HCT116 (cell line): ENCODE measurements at regions not wholly inside any gene's neighbourhood (a gene's known extent, or its start where the extent isn't known, plus 50 kb on each side); places are given as distances from the start of the nearest gene placed in this dataset.

ENCODE experiments used
- ELF1 ChIP-seq: IDR thresholded peaks from 2 replicates; pipeline ENCODE4 v1.6.1; 2012; ENCODE audit warnings: low read depth, borderline replicate concordance
- EZH2 ChIP-seq: fragments of 200-600 bp; sonication (generic); IDR thresholded peaks from 2 replicates; pipeline ENCODE4 v1.6.1; 2017; ENCODE audit warnings: antibody characterized with exemption, mixed run types
- POLR2A ChIP-seq: IDR thresholded peaks from 2 replicates; pipeline ENCODE4 v1.7.0; 2011; ENCODE audit warnings: borderline replicate concordance; ENCODE audit not compliant: insufficient read depth, insufficient read length; ENCODE audit errors: extremely low read depth
- POLR2AphosphoS5 ChIP-seq: IDR thresholded peaks from 2 replicates; pipeline ENCODE4 v1.6.1; 2011; ENCODE audit warnings: mild to moderate bottlenecking, low read depth, low read length, moderate library complexity
- SIN3A ChIP-seq: IDR thresholded peaks from 2 replicates; pipeline ENCODE4 v1.6.1; 2012; ENCODE audit warnings: low read depth
- SRF ChIP-seq: IDR thresholded peaks from 2 replicates; pipeline ENCODE4 v1.6.1; 2012; ENCODE audit warnings: low read depth

- no peak for TF ChIP-seq EZH2
- TF ChIP-seq POLR2AphosphoS5: no peak
- TF ChIP-seq SRF: no peak
- TF ChIP-seq SIN3A: no peak
- no peak for TF ChIP-seq POLR2A
- TF ChIP-seq ELF1: no peak
Measured at GRCh38 chr6:84998223-84998622, 233.8 kb upstream of the TBX18 start.
